ENCODE measurements at regions not wholly inside any gene's neighbourhood (a gene's known extent, or its start where the extent isn't known, plus 50 kb on each side); places are given as distances from the start of the nearest gene placed in this dataset.

GRCh38 chr9:28234894-28235277 is 661.6 kb upstream of the C9orf72 start:
- H3K36me3 ChIP-seq (ENCODE audit: control insufficient read depth, insufficient read depth, low read length) = no peaks in the 10 kb centered on the region
- no peak overlapping the region for H3K4me3 ChIP-seq (ENCODE audit: low read depth, low read length)
- H3K9me3 Mint-ChIP-seq (ENCODE audit: unreplicated experiment) = peaks cover 9% of the 10 kb centered on the region
- no peak overlapping the region for H3K4me3 Mint-ChIP-seq (ENCODE audit: unreplicated experiment)
- no peaks in the 10 kb centered on the region for H3K27me3 Mint-ChIP-seq (ENCODE audit: insufficient read depth, unreplicated experiment)
- DNase-seq = no peak
- no TSS peak for BruUV-seq (replicated peaks)
- no peaks in the 10 kb centered on the region for H3K9me3 ChIP-seq
- H3K36me3 Mint-ChIP-seq (ENCODE audit: insufficient read depth, unreplicated experiment) = no peaks in the 10 kb centered on the region
- peaks cover 7% of the 10 kb centered on the region for H3K4me1 ChIP-seq
- H3K4me1 Mint-ChIP-seq (ENCODE audit: low read depth, unreplicated experiment) = peaks cover 6% of the 10 kb centered on the region
- intact Hi-C loops (cut with micrococcal nuclease; ENCODE audit: unreplicated experiment) = no loop called here
- H3K27ac Mint-ChIP-seq (ENCODE audit: unreplicated experiment) = no peak overlapping the region
- POLR2A ChIA-PET = no interaction called here
- H3K27me3 ChIP-seq (replicated peaks; ENCODE audit: control insufficient read depth, insufficient read depth, low read length) = no peaks in the 10 kb centered on the region
- no peak for TF ChIP-seq CTCF (IDR thresholded peaks at IDR 0.05; ENCODE audit: insufficient read depth in 1 of 2, low read depth in 1 of 2, low read length in 1 of 2, severe bottlenecking in 1 of 2, unreplicated experiment in 1 of 2)
- CTCF ChIA-PET = no interaction called here

GRCh38 chr9:28249424-28249823 is 676.1 kb upstream of the C9orf72 start:
- no peaks in the 10 kb centered on the region for H3K36me3 ChIP-seq (ENCODE audit: control insufficient read depth, insufficient read depth, low read length)
- ChIA-PET POLR2A (no interaction called here), CTCF (no interaction called here)
- no TSS peak for BruUV-seq (replicated peaks)
- H3K9me3 ChIP-seq = no peaks in the 10 kb centered on the region
- no peaks in the 10 kb centered on the region for H3K27me3 Mint-ChIP-seq (ENCODE audit: insufficient read depth, unreplicated experiment)
- no peaks in the 10 kb centered on the region for H3K4me1 ChIP-seq
- H3K27ac Mint-ChIP-seq (ENCODE audit: unreplicated experiment) = no peak overlapping the region
- no peaks in the 10 kb centered on the region for H3K9me3 Mint-ChIP-seq (ENCODE audit: unreplicated experiment)
- no peaks in the 10 kb centered on the region for H3K4me1 Mint-ChIP-seq (ENCODE audit: low read depth, unreplicated experiment)
- H3K36me3 Mint-ChIP-seq (ENCODE audit: insufficient read depth, unreplicated experiment) = no peaks in the 10 kb centered on the region
- DNase-seq = no peak
- TF ChIP-seq CTCF (IDR thresholded peaks at IDR 0.05; ENCODE audit: insufficient read depth in 1 of 2, low read depth in 1 of 2, low read length in 1 of 2, severe bottlenecking in 1 of 2, unreplicated experiment in 1 of 2) = no peak
- H3K4me3 ChIP-seq (ENCODE audit: low read depth, low read length) = no peak overlapping the region
- intact Hi-C loops (cut with micrococcal nuclease; ENCODE audit: unreplicated experiment) = no loop called here
- no peaks in the 10 kb centered on the region for H3K27me3 ChIP-seq (replicated peaks; ENCODE audit: control insufficient read depth, insufficient read depth, low read length)
- H3K4me3 Mint-ChIP-seq (ENCODE audit: unreplicated experiment) = no peak overlapping the region

- no TSS peak for BruUV-seq (replicated peaks)
- H3K9me3 ChIP-seq = no peaks in the 10 kb centered on the region
- Mint-ChIP-seq H3K4me1 (ENCODE audit: low read depth, unreplicated experiment) (no peaks in the 10 kb centered on the region), H3K27me3 (ENCODE audit: insufficient read depth, unreplicated experiment) (peaks cover 6% of the 10 kb centered on the region), H3K36me3 (ENCODE audit: insufficient read depth, unreplicated experiment) (no peaks in the 10 kb centered on the region), H3K4me3 (ENCODE audit: unreplicated experiment) (no peak overlapping the region), H3K27ac (ENCODE audit: unreplicated experiment) (no peak overlapping the region), H3K9me3 (ENCODE audit: unreplicated experiment) (no peaks in the 10 kb centered on the region)
- POLR2A ChIA-PET = no interaction called here
- intact Hi-C loops (cut with micrococcal nuclease; ENCODE audit: unreplicated experiment) = no loop called here
- DNase-seq = no peak
- no peaks in the 10 kb centered on the region for H3K4me1 ChIP-seq
- TF ChIP-seq CTCF (IDR thresholded peaks at IDR 0.05; ENCODE audit: insufficient read depth in 1 of 2, low read depth in 1 of 2, low read length in 1 of 2, severe bottlenecking in 1 of 2, unreplicated experiment in 1 of 2) = no peak
- CTCF ChIA-PET = no interaction called here
- no peaks in the 10 kb centered on the region for H3K27me3 ChIP-seq (replicated peaks; ENCODE audit: control insufficient read depth, insufficient read depth, low read length)
- no peak overlapping the region for H3K4me3 ChIP-seq (ENCODE audit: low read depth, low read length)
- H3K36me3 ChIP-seq (ENCODE audit: control insufficient read depth, insufficient read depth, low read length) = no peaks in the 10 kb centered on the region
These were observed 681.9 kb upstream of the C9orf72 start for GRCh38 chr9:28255174-28255573.
